T47D (cell line): ENCODE measurements at regions not wholly inside any gene's neighbourhood (a gene's known extent, or its start where the extent isn't known, plus 50 kb on each side); places are given as distances from the start of the nearest gene placed in this dataset.
A peak's percentile ranks its signal among the peaks of the same experiment; 100 is the strongest.

Experiments used
- DNase-seq, 2 experiments: peaks; one replicate each; pipeline versions ENCODE4 v3.0.0 to v3.0.0-alpha.2; 2011 to 2012; ENCODE audit warnings: low read depth in 1 of 2, low spot score in 1 of 2
- JUND ChIP-seq: IDR thresholded peaks from 2 replicates; pipeline ENCODE4 v1.6.1; 2012; ENCODE audit warnings: low read depth
- in situ Hi-C: cut with HindIII; loops from 2 replicates; pipeline ENCODE4 v1.10.0; 2016; ENCODE audit warnings: low sequenced_read_pairs, low pct_unique_long_range_greater_than_20kb

- in situ Hi-C loops, result no loop called here
- DNase-seq, result no peak
- TF ChIP-seq JUND, result no peak
Measured at GRCh38 chr7:17013204-17013603, 131.4 kb upstream of the AGR3 start.

GRCh38 chr7:17014686-17015085, 132.9 kb upstream of the AGR3 start:
- no peak for DNase-seq
- in situ Hi-C loops, result no loop called here
- no peak for TF ChIP-seq JUND

- no peak for TF ChIP-seq JUND
- in situ Hi-C loops, result no loop called here
- no peak for DNase-seq
Measured at GRCh38 chr7:17015598-17016031, 133.8 kb upstream of the AGR3 start.

GRCh38 chr7:17016402-17017010, 134.7 kb upstream of the AGR3 start:
- no peak for DNase-seq
- TF ChIP-seq JUND, result no peak
- in situ Hi-C loops, result no loop called here

- TF ChIP-seq JUND, result no peak
- in situ Hi-C loops, result no loop called here
- no peak for DNase-seq
Measured at GRCh38 chr7:17019106-17019505, 137.3 kb upstream of the AGR3 start.

- in situ Hi-C loops, result no loop called here
- DNase-seq, result no peak
- TF ChIP-seq JUND, result no peak
Measured at GRCh38 chr7:17020250-17020649, 138.5 kb upstream of the AGR3 start.

DNA sequence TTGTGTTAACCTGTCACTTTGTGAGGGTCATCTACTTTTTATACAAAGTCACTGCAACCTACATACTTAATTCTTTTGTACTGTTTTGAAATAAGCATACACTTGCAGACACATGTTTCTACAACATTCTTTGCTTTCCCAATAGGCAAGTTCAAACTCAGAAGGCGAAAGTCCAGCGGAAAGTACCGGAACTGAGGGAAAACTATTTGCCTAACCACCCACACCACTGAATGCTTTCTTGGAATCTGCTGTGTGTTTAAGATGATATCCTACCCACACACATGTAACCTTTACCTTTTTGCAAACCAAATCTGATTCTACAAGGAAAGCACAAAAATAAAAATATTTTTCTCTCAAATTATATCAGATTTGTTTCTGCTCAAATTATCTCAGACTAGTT, 139.4 kb upstream of the AGR3 start:
- TF ChIP-seq JUND, result no peak
- in situ Hi-C loops, result no loop called here
- peak; percentile 20 to 75 for DNase-seq

DNA sequence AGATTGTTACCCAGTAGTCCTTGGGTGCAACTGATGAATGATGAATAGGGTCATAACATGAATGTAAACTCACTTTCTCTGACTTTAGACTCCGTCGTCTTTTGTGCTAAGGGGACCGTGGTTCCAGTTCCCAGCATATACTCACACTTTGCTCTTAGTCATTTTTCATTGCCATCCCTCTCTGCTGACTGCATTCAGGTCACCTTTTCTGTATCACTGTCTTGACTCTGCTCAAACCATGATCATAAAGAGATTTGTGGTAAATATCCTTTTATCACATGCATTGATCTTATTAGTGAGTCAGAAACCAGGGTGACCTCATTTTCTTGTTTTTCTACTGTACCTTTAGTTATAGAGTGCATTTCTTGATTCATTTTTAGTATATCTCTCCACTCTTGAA, 141.1 kb upstream of the AGR3 start:
- no peak for TF ChIP-seq JUND
- DNase-seq, result no peak
- in situ Hi-C loops, result no loop called here

GRCh38 chr7:17026269-17026668, 144.5 kb upstream of the AGR3 start:
- in situ Hi-C loops, result no loop called here
- no peak for DNase-seq
- TF ChIP-seq JUND, result no peak

DNA sequence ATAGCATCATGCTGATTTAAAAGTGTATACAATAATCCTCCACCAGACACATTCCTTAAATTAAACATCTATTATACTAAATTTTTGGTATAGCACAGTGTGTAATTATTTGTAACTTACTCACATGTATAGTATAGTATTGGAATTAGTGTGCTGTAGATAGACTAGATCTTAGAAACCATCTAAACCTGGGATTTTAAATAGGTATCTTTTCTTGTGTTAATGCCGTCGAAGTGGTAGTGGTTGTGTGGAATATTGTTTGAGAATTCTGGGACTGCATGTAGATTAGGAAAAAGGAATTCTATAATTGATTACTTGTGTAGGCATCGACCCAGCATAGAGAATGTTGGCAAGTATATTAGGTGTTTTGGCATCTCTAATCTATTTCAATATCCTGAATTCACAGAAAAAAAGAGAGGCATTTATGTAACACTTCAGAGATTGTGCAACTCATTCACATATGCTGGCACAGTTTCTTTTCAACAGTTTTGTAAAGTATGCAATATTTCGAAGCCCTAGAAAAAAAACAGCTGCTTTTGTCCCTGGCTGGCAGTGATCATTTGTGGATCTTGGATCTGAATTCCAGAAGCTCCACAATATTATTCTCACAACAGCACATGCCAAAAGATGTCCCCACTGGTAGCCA, 145.5 kb upstream of the AGR3 start:
- in situ Hi-C loops, result no loop called here
- DNase-seq, result no peak
- no peak for TF ChIP-seq JUND

DNA sequence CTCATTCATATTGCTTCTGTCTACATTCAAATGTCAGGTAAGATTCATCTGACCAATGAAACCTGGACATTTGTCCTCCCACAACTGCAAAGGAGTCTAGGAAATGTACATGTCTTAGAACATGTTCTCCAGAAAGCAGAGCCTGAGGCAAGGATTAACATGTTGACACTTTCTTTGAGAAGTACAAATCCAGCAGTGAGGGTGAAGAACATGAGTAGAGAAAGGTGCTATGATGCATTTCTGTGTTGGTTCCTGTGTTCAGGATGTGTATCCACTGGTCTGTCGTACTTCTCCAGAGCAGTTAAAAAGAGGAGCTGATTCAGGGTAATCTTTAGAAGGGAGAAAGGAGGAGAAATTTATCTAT, 146.0 kb upstream of the AGR3 start:
- TF ChIP-seq JUND, result no peak
- DNase-seq, result peak in 1 of 2 experiments; percentile 59
- in situ Hi-C loops, result no loop called here

DNA sequence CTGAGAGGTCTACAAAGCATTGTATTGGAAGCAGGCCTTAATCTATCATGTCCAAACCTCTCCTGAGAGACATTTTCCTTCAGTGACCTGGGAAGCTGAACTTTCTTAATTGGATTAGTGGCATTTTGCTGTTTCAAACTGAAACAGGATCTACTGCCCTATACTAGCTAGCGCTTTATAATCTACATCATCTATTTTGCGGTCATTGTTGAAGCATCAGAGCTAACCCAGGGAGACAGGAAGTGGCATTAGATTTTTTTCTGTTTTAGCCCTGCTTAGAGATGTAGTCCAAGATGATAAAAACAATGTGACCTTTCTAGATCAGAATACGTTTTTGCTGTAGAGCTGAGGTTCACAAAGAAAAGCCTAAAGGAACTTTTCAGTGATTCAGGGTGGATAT, 147.4 kb upstream of the AGR3 start:
- in situ Hi-C loops, result no loop called here
- TF ChIP-seq JUND, result no peak
- no peak for DNase-seq

- TF ChIP-seq JUND, result no peak
- no peak for DNase-seq
- in situ Hi-C loops, result no loop called here
Measured at GRCh38 chr7:17030559-17030958, 148.8 kb upstream of the AGR3 start.
